Gastrocnemius medialis (tissue), 4 donors: ENCODE measurements at regions not wholly inside any gene's neighbourhood (a gene's known extent, or its start where the extent isn't known, plus 50 kb on each side); places are given as distances from the start of the nearest gene placed in this dataset.

ENCODE experiments used
- POLR2A ChIP-seq, 2 donors: fragments of 450-650 bp; IDR thresholded peaks; one replicate each; pipeline ENCODE4 v1.6.1; 2017; ENCODE audit warnings: antibody characterized with exemption in 2 of 2, mild to moderate bottlenecking in 2 of 2, moderate library complexity in 2 of 2
- TF ChIP-seq, protein P1 (sequence below), 5 experiments: fragments of 450-650 bp in 3 of 5; fragments of 200-600 bp in 2 of 5; sonication (generic) in 2 of 5; IDR thresholded peaks in 4 of 5; conservative IDR thresholded peaks in 1 of 5; 1 replicate in 4 of 5; 2 replicates in 1 of 5; pipeline ENCODE4 v1.5.1; 2016 to 2019; ENCODE audit warnings: antibody characterized with exemption in 5 of 5, mild to moderate bottlenecking in 3 of 5, moderate library complexity in 3 of 5

DNA sequence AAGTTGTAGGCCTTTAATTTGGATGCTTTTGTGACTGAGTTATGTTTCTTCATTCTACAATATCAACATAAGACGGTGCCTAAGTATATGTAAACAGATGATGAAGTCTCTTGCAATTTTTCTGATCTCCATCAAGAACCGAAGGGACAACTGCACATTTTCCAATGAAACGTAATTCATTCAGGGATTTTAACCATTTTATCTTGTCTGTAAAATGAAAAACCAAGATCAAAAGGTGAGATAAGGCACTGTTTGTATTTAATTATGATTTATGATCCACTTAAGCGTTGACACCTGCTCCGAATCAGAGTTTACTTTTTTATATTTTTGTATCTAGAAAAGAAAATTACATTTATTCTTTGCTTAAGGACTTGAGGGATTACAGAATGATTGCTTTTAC, 556.8 kb upstream of the ARGLU1 start:
- TF ChIP-seq POLR2A (IDR thresholded peaks at IDR 0.05) = no peak
- TF ChIP-seq, protein P1, sequence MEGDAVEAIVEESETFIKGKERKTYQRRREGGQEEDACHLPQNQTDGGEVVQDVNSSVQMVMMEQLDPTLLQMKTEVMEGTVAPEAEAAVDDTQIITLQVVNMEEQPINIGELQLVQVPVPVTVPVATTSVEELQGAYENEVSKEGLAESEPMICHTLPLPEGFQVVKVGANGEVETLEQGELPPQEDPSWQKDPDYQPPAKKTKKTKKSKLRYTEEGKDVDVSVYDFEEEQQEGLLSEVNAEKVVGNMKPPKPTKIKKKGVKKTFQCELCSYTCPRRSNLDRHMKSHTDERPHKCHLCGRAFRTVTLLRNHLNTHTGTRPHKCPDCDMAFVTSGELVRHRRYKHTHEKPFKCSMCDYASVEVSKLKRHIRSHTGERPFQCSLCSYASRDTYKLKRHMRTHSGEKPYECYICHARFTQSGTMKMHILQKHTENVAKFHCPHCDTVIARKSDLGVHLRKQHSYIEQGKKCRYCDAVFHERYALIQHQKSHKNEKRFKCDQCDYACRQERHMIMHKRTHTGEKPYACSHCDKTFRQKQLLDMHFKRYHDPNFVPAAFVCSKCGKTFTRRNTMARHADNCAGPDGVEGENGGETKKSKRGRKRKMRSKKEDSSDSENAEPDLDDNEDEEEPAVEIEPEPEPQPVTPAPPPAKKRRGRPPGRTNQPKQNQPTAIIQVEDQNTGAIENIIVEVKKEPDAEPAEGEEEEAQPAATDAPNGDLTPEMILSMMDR (IDR thresholded peaks at IDR 0.05 in 4 of 5, conservative IDR thresholded peaks at IDR 0.05 in 1 of 5) = no peak
